Esophagus muscularis mucosa (tissue), 4 donors: ENCODE measurements at regions not wholly inside any gene's neighbourhood (a gene's known extent, or its start where the extent isn't known, plus 50 kb on each side); places are given as distances from the start of the nearest gene placed in this dataset.

Source experiments
- DNase-seq: peaks from one replicate; pipeline ENCODE4 v3.0.0-alpha.2; 2017; ENCODE audit errors: extremely low spot score
- H3K27ac ChIP-seq, 4 donors: fragments of 200-600 bp; sonication (generic); replicated peaks in 1 of 4; 1 replicate in 3 of 4; 2 replicates in 1 of 4; pipeline ENCODE4 v1.5.1; 2016 to 2019; ENCODE audit warnings: mild to moderate bottlenecking in 1 of 4
- H3K27me3 ChIP-seq, 4 donors: fragments of 200-600 bp; sonication (generic); one replicate each; pipeline versions ENCODE4 v1.5.1 to v1.6.0; 2016 to 2019
- H3K36me3 ChIP-seq, 4 donors: fragments of 200-600 bp; sonication (generic); one replicate each; pipeline ENCODE4 v1.5.1; 2016 to 2019
- H3K4me1 ChIP-seq, 4 donors: fragments of 200-600 bp; sonication (generic); one replicate each; pipeline ENCODE4 v1.5.1; 2016 to 2019
- H3K4me3 ChIP-seq, 4 donors: fragments of 200-600 bp; sonication (generic); 1 replicate in 2 of 4; 2 replicates in 2 of 4; pipeline ENCODE4 v1.5.1; 2016 to 2019; ENCODE audit warnings: mild to moderate bottlenecking in 4 of 4, moderate library complexity in 1 of 4
- H3K9me3 ChIP-seq, 4 donors: fragments of 200-600 bp; sonication (generic); 1 replicate in 3 of 4; 2 replicates in 1 of 4; pipeline ENCODE4 v1.5.1; 2016 to 2019
- CTCF ChIP-seq, 3 experiments: fragments of 200-600 bp in 2 of 3; fragments of 450-650 bp in 1 of 3; sonication (generic) in 2 of 3; IDR thresholded peaks; one replicate each; pipeline ENCODE4 v1.5.1; 2017 to 2019; ENCODE audit warnings: antibody characterized with exemption in 3 of 3, mild to moderate bottlenecking in 2 of 3, moderate library complexity in 1 of 3
- EP300 ChIP-seq: sonication (generic); formaldehyde crosslinking; IDR thresholded peaks from one replicate; pipeline ENCODE4 v1.6.1; 2017; ENCODE audit warnings: antibody characterized with exemption
- POLR2A ChIP-seq: fragments of 450-650 bp; IDR thresholded peaks from one replicate; pipeline ENCODE4 v1.6.1; 2017; ENCODE audit warnings: antibody characterized with exemption, moderate library complexity, mild to moderate bottlenecking, low read depth
- POLR2AphosphoS5 ChIP-seq, 2 donors: sonication (generic); formaldehyde crosslinking; IDR thresholded peaks; one replicate each; pipeline ENCODE4 v1.6.1; 2017; ENCODE audit warnings: antibody characterized with exemption in 2 of 2
- WGBS: methylation state at CpG from one replicate; pipeline ENCODE4 v1.1.5; 2018; 5-methylcytosine and 5-hydroxymethylcytosine counted together
- intact Hi-C: fragments of 100-400 bp; cut with DNase I; formaldehyde crosslinking; loops from one replicate; pipeline ENCODE4 v1.15.1; 2023

- no peaks in the 10 kb centered on the region for H3K9me3 ChIP-seq
- no peaks in the 10 kb centered on the region for H3K36me3 ChIP-seq
- no peak overlapping the region for H3K27ac ChIP-seq
- H3K4me1 ChIP-seq, result no peaks in the 10 kb centered on the region
- WGBS, result 90% methylated on average over 2 of the region's 2 CpGs
- H3K4me3 ChIP-seq, result no peak overlapping the region
- no peaks in the 10 kb centered on the region for H3K27me3 ChIP-seq
- intact Hi-C loops, result no loop called here
- DNase-seq, result no peak
- TF ChIP-seq CTCF (IDR thresholded peaks at IDR 0.05), result peak in 1 of 3 experiments; percentile 2
- TF ChIP-seq POLR2AphosphoS5 (IDR thresholded peaks at IDR 0.05), result no peak
These were observed 59.7 kb upstream of the SAMD3 start for GRCh38 chr6:130282234-130282995.

GRCh38 chr6:130276507-130276906, 53.8 kb upstream of the SAMD3 start:
- Histone ChIP-seq H3K27me3 (no peaks in the 10 kb centered on the region), H3K4me3 (no peak overlapping the region), H3K36me3 (no peaks in the 10 kb centered on the region), H3K9me3 (peaks cover 0 to 29% (median 23%) of the 10 kb centered on the region in 4 donors), H3K27ac (no peak overlapping the region), H3K4me1 (no peaks in the 10 kb centered on the region)
- no peak for TF ChIP-seq POLR2AphosphoS5 (IDR thresholded peaks at IDR 0.05)
- no peak for TF ChIP-seq CTCF (IDR thresholded peaks at IDR 0.05)
- TF ChIP-seq POLR2A, result no peak
- no peak for TF ChIP-seq EP300
- WGBS, result 74% methylated on average over 1 of the region's 1 CpG
- DNase-seq, result no peak
- intact Hi-C loops, result no loop called here

GRCh38 chr6:130274007-130274406, 51.3 kb upstream of the SAMD3 start:
- TF ChIP-seq EP300 (no peak), POLR2A (no peak), POLR2AphosphoS5 (IDR thresholded peaks at IDR 0.05) (no peak), CTCF (IDR thresholded peaks at IDR 0.05) (no peak)
- intact Hi-C loops, result no loop called here
- WGBS, result 95% methylated on average over 1 of the region's 1 CpG
- H3K4me3 ChIP-seq, result no peak overlapping the region
- no peak overlapping the region for H3K27ac ChIP-seq
- H3K27me3 ChIP-seq, result no peaks in the 10 kb centered on the region
- no peaks in the 10 kb centered on the region for H3K36me3 ChIP-seq
- no peak for DNase-seq
- no peaks in the 10 kb centered on the region for H3K4me1 ChIP-seq
- peaks cover 0 to 29% (median 23%) of the 10 kb centered on the region in 4 donors for H3K9me3 ChIP-seq
